ENCODE measurements at regions not wholly inside any gene's neighbourhood (a gene's known extent, or its start where the extent isn't known, plus 50 kb on each side); places are given as distances from the start of the nearest gene placed in this dataset.
A peak's percentile ranks its signal among the peaks of the same experiment; 100 is the strongest.

DNA sequence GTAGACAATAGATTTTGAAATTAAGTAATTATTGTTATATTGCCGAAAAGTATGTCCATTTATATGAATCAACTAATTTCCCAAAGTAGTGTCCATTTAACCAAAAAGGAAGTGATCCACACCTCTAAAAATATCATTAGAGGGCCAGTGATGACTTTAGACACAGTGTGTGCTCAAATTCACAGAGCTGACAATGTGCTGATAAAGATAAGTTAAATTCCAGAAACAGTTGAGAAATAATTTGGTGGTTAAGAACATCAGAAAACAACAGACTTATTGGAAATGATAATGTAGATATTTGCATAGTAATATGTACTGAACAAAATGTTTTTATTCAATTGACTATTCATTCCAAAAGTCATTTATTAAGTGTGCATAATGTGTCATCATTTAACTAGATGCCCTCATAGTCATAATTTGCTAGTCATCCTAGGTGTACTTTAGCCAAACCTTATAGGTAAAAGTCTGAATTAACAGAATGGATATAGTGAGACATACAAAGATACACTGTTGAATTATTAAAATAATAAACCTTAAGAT, 230.2 kb upstream of the ADAMTS9 start:
- DNase-seq (ENCODE audit: low read depth): no peak

GRCh38 chr3:64916937-64917336, 229.1 kb upstream of the ADAMTS9 start:
- no peak for DNase-seq (ENCODE audit: low read depth)

DNA sequence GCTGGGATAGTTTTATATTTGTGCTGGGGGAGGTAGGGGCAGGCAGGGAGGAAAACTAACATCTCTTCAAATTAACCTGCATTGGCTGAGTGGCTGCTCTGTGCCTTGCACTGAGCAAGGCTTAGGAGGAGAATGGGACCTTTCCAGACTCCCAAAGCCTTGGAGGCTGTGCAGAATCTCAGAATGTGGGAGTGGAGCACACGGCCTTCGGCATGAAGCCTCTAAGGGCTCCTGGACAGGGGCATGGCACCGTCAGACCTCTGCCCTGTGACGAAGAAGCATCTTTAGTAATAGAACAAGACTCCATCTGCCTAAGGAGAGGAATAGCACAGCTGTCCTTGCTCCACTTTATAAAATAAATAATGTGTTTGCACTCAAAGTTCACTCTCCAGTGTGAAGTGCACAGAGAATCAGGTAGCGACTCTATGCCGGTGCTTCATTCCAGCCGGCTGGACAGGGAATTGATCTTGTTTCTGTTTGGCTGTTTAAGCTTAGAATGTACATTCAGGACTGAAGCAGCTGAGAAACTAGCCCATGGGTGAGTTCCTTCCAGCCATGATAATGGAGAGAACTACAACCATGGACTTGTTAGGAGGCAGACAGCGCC, 228.5 kb upstream of the ADAMTS9 start:
- DNase-seq (ENCODE audit: low read depth): no peak

GRCh38 chr3:64915778-64916177, 228.0 kb upstream of the ADAMTS9 start:
- DNase-seq (ENCODE audit: low read depth): no peak

GRCh38 chr3:64913515-64913914, 225.7 kb upstream of the ADAMTS9 start:
- DNase-seq (ENCODE audit: low read depth): no peak

DNA sequence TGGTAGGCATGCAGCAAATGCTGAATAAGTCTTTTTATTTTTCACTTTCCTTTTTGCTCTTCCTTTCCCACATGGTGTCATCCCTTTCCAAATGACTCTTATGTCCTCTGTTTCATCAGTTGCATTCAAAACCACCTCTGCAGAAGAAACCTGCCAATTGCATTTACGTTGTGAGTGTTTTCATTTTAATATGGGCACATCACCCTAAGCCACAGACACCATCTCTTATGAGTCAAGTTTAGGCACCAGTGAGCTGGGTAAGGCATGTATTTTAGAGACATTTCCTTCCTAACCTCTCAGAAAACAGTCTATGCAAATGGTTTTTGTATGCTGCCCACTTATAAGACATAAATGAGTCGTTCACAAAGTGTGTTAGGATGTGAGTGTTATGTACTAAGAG, 223.3 kb upstream of the ADAMTS9 start:
- no peak for DNase-seq (ENCODE audit: low read depth)

DNA sequence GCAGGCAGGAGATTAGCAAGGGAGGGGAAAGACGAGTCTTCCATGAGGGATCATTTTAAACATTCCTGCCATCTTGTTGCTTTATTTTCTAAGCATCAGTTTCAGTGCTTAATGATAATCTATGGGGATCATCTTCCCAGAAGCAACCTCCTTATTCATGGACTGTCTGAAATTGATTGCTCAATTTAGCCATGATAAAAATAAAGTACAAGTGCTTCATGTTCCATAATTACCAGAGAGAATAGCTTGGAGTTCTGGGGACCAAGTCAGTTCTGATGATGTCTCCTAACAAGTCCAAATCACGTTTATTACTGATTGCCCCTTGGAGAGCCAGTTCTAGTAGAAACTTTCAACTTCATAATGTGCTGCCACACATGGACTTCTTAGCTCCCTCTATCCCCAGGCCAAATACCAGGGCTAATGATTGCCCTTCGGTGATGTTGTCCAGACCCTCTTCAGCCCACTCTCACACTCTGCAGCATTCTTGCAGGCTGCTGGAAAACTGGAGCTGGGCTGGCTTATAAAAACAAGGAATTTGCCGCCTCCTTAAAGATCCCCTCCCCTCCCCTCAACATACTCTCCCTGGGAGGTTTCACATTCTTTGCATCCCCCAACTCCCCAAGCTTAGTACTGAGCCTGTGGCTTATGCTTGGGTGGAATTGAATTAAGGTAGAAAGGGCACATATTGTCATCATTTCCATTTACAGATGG, 222.1 kb upstream of the ADAMTS9 start:
- DNase-seq (ENCODE audit: low read depth): no peak

- no peak for DNase-seq (ENCODE audit: low read depth)
Observed at GRCh38 chr3:64909011-64909410, 221.2 kb upstream of the ADAMTS9 start.

DNA sequence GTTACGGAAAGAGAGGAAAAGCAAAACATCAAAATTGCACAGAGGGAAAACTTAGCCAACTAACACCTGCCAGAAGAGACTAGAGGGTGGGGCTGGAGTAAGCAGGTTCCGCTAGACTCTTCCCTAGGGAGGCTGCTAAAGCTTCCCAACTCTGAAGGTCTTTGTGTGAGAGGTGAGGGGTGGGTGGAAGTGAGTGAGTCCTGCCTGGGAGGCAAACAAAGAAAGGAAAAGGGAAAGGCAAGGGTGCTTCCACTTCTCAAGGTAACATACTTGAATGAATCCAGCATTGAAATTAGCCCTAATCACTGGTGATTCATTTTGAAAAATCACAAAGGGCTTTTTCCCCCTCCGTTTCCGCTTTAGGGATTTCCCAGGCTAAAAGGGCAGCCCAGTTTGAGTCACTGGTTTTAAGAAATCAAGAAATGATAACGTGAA, 220.5 kb upstream of the ADAMTS9 start:
- DNase-seq (ENCODE audit: low read depth): no peak

DNA sequence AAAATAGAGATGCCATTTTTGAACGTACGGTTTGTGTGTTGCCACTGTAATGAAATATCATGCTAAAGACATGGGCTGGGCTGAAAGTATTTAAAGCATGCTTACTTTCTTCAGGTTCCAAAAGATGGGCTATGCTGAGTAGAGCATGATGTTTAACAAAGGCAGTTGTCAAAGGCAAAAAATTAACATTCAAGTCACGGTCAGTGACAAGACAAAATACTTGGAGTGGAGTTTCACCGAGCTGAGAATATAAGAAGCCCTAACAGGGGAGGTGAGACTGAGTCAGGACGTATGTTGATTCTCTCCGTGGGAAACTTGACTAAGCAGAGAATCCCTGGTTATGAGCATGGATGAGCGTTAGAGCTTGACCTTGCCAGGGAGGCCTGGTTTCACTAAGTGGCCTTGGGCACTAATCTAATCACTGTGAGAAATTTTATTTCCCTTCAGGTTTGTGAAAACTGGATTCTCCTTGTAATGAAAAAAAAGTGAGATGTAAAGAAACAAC, 218.2 kb upstream of the ADAMTS9 start:
- no peak for DNase-seq (ENCODE audit: low read depth)

GRCh38 chr3:64903006-64903405, 215.2 kb upstream of the ADAMTS9 start:
- peak; percentile 17 for DNase-seq (ENCODE audit: low read depth)

DNA sequence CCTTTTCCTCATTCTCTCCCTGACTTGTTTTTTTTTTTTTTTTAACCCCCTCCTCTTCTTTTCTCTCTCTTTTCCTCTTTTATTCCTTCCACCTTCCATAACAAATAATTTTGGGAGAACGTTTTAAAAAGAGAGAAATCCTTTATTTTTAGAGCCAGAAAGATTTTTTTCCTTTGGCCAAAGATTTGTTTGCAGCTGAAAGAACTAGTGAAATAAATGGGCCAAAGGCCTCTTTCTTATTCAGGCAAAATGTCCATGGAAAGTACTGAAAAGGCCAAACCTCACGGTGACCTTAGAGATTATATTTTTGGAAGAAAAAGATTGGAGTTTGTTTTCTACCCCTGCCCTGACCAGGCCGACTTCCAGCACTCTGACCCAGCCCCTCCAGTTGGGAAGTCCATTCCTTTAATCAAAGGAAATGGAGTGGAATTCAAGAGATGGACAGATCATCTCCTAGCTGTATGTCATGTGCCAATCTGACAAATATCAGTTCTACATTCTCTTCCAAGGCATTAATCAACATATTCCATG, 214.3 kb upstream of the ADAMTS9 start:
- no peak for DNase-seq (ENCODE audit: low read depth)

GRCh38 chr3:64901522-64901885, 213.7 kb upstream of the ADAMTS9 start:
- peak; percentile 43 for DNase-seq (ENCODE audit: low read depth)

GRCh38 chr3:64900617-64901521, 213.1 kb upstream of the ADAMTS9 start:
- no peak for DNase-seq (ENCODE audit: low read depth)

- DNase-seq (ENCODE audit: low read depth): peak; percentile 39
Observed at GRCh38 chr3:64900156-64900555, 212.4 kb upstream of the ADAMTS9 start.

DNA sequence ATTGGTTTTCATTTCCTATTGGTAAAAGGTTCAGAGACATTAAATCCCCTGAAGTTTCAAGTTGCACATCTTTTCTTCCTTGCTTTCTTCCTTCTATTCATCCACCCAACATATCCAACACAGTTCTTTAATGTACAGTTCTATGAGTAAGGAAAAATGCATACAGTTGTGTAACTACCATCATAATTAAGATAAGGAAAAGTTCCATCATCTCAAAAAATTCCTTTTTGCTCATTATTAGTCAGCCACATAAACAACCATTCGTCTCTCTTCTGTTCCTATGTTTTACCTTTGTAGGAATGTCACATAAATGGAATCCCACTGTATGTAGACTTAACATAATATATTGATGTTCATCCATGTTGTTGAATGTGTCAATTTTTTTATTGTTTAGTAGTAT, 211.1 kb upstream of the ADAMTS9 start:
- no peak for DNase-seq (ENCODE audit: low read depth)

DNA sequence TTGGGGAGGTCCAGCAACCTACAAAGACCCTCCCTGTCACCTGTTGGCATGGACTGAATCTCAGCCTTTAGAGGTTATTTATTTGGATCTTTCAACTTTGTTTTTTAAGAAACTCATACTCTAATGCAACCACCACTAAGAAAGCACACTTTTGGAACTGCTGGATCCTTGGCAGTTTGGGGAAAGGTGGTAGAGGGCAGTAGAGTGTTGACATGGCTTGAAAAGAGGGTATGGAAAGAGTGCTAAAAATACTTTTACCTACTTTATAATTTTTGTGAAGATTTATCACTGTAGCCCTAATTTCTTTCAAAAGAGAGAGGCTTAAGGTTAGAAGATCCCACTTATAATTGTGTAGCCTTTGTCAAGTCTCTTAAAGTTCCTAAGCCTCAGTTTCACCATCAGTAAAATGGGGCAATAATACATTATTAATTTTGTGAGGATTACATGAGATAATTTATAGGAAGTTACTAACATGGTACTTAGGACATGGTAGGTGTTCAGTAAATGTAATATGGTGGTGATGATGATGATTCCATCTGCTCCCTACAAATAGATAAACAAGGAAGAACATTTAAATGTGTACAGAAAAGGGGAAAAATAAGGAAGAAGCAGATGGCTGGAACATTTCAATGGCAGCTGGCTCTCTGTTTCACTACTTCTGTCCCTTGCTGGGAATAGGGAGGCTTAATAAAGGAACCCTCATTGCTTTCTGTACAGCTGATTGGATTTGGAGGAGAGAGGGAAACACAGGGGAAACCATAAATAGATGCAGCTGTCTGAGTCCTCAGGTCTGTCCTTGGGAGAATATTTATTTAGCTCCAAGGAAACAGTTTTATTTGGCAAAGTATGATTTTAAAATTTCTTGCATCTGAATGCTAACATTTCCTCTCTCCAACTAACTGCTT, 208.4 kb upstream of the ADAMTS9 start:
- DNase-seq (ENCODE audit: low read depth): peak; percentile 86

DNA sequence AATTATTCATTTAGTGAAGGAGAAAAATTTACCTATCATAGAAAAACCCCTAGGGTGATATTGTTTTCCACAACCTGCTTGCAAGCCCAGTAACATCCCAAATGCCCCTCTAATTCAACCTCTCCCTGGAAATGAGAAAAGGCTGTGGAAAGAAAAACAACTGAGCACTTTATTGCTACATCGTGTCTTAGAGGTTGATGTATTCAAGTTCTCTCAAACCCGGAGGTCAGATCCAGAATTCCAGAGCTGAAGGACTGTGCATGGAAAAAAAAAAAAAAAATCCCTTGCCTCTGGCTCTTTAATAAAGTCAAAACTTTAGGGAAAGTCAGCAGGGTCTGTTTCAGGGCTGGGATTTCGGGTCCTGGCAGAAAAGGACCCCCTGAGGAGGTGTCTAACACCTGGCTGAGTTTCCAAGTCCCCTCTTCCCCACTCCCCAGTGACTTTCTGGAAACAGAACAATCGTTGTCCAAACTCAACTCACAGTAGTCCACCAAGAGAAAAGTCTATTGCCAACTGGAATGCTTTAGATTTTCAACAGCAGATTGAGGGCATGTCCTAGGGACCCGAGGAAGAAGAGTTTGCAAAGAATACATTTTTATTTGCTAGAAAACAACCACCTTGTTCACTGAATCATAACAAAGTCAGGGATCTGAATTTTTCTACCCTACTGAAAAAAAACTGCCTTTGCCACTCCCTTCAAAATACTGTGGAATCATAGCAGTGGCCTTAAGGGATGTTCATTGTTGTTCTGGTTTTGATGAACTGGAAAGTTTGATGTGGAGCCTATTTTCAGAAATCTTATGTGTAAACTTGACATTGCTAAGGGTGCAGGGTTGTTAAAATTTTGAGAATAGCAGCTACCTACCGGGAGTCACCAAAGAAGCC, 207.5 kb upstream of the ADAMTS9 start:
- DNase-seq (ENCODE audit: low read depth): no peak

DNA sequence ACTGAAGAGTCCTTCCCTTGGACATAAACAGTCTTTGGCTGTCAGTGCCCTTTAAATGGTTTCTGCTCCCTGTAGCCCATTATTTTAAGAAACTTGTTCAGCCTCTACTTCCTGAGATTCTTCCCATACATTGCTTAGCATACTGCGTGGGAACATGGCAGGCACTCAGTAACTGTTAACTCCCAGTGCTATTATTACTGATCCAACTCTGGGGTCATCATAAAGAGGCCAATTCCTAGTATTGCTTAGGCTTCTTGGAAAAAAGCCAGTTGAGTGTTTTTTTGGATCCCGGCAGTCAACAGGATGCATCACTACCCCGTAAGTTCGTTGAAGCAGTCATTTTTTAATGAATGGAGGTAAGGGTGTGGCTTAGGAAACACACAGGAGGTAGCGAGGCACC, 206.2 kb upstream of the ADAMTS9 start:
- no peak for DNase-seq (ENCODE audit: low read depth)
